Activated effector memory CD4-positive, alpha-beta T cell treated with anti-CD3 and anti-CD28 coated beads, Interleukin-2, amount 50 U/mL, for 16 hours (primary cell): ENCODE measurements at regions not wholly inside any gene's neighbourhood (a gene's known extent, or its start where the extent isn't known, plus 50 kb on each side); places are given as distances from the start of the nearest gene placed in this dataset.

Source experiments
- DNase-seq: peaks from one replicate; pipeline ENCODE4 v3.0.0-alpha.2; 2020

DNA sequence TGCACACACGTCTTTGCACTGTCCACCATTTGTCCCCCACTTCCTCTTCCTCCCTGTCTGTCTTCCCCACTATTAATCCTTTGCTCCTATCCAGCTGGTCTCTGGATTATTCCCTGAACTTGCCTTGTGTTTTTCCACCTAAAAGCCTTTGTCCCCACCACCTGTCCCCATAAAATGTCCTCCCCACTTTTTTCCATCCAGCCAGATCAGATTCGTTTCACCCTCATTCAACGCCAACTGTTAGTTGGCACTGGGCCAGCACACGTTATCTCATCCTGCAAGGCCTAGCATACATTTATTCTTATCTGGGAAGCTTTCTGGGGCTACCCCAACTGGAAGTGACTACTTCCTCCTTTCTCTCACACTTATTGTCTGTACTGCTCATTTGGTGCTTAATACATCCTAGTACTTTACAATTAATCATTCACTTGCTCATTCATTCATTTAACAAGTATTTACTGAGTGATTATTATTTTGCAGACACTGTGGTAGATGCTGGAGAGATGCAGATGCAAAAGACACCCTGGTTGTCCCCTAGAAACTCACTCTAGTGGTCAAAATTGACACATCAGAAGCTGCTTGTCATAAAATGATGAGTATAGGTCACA is 96.2 kb downstream of the RASSF10 start:
- no peak for DNase-seq

DNA sequence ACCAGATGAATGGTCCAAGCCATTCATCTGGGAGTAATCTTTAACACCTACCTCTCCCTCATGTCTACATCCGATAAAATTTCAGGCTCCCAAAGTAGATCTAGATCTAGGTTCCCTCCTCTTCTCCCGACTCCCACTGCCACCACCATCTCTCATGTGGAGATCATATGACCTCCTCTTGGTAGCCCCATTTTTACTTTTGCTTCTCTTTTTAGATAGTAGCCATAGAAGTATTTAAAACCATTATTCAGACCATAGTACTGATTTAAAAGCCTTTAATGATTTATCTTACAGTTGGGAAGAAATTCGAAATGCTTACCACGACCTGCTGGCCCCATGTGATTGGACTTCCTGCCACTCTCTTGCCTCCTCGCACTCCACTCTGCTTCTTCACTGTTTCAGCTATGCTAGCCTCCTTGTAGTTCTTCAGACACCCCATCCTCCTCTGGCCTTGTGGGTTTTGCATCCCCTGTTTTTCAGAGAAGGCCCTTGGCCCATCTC is 98.5 kb downstream of the RASSF10 start:
- DNase-seq: no peak

DNA sequence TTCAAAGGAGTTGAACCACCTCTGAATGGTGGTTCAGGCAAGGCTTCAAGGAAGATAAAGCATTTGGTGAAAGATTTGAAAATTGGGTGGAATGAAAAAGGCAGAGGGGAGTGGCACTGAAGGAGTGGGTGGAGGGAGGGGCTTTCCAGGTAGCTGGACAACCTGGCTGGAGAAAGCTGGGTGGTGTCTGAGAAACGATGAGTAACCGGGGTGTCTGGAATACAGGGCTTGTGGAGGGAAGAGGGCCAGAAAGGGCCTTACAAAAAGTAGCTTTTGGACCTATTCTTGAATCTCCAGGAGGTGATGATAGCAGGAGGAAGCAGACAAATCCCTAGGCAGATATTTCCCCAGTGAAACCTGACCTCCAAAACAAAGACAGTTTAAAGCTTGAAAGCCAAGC is 99.3 kb downstream of the RASSF10 start:
- DNase-seq: no peak

DNA sequence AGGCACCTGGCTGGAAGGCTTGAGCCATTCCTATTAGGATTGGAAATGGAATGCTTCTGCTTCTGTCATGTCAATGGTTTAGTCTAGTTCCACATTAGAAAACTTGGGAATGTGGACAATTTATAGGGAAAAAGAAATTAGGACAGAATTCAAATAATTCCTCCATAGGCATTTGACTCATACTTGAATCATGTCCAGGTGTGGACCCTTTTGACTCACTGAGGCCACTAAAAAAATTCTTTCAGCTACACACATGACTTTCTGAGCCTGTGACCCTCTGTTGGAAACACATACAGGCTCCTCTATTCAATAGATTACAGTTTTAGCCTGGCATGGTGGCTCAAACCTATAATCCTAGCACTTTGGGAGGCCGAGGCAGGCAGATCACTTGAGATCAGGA is 100.5 kb downstream of the RASSF10 start:
- no peak for DNase-seq

DNA sequence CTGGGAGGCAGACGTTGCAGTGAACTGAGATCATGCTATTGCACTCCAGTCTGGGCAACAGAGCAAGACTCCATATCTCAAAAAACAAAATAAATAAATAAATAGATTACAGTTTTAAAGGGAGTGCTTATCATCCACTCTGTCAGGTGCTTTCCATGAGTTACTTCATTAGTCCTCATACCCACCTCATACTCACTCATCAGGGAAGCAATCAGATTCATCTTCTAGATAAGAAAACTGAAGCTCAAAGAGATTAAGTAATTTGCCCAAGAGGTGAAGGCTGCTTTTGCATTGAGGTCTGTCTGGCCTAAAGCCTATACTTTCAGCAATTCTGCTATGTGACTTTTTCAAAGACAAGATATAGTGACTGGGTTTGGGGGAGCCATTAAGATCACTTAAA is 101.0 kb downstream of the RASSF10 start:
- no peak for DNase-seq

DNA sequence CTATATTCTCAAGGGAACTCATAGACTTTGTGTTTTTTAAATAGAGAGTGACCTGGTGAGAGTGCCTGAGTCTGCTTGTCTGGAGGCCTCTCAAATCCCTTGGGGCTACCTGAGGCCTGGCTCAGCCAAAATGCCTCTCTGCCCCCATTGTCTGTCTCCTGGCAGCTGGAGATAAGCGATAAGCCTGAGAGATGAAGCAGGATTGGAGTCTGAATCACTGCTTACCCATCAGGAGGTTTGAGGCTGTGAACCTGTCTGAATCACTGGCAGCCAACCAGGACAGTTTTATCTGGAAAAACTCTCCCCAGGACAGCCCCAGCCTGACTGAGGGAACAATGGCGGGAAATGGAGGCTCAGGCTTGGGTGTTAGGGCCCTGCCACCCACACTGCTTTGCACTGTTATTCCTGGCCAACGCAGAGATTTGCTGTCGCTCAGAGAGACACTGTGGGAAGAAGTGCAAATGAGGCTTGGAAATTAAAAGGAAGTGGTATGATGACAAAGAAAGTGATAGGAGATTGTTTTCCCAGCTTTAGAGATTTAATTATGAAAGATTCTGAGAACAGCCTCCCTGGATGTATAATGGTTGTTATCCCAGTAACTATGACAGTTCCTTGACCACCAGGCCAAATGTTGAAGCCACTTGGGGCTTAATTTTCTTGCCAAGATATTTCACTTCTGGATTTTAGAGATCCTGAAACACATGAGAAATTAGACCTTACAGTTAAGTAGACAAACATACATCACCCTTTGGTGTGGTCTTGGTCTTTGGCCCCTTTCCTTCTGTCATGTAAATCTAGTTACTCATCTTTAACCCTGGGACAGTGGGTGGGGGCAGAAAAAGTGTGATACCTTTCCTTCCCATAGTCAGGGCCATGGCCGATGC is 102.1 kb downstream of the RASSF10 start:
- DNase-seq: no peak

DNA sequence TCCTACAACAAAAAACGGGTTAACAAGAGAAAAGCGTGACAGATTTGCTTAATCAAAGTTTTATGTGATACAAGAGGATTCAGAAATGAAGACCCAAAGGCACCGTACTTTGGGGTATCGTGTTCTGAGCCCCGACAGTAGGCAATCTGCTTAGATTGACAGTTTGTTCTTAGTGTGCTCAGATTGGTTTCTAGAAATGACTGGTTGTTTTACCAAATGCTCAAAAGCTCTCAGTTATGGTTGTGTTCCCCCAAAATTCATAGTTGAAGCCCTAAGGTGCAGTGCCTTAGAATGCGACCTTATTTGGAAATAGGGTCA is 102.7 kb downstream of the RASSF10 start:
- DNase-seq: no peak

DNA sequence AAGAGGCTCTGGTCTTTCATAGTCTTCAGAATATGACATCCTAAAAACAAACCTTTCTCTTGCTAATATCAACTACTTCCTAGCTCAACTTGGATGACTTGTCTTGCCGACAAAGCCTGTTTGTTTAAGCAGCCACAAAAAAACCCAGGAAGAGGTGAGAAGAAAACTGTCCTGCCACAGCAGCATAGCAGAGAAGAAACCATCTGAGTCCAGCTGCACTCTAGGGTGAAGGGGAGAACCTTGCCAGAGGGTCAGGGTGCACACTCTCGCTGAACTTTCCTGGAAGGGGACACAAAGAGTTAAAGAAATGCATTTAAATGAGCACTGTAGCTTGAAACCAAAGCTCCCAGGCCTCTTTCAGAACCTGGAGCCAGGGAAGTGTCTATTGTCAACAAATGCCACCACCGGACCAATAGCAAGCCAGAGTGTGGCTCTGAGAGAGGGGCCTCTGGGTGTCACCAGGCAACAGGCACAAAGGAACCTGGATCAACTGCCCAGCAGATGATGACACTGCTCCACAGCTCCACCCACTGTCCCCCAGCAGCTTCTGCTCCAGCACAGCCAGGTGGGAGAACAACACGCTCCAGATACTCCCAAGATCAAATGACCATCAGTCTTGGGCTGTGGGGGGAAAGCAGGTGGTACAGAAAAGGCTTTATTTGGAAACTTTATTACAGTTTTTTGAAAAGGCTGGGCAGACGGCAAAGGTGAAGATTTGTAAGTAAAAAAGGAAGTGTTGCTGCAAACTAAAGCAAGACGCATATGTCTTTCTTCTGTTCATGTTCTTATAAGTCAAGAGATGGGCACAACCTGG is 105.7 kb downstream of the RASSF10 start:
- no peak for DNase-seq

DNA sequence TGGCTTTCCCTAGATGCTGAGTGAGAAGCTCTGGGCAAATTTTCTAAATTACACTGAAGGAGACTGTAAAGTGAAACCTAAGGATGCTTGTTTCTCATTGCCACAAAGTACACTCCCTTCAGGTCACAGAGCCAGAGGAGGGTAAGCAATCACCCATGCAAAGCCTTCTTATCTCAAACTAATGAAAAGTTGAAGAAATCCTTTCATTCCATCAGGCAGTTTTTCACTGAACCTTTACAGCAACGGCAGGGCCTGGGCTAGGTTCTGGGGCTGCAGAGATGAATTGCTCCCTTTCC is 106.2 kb downstream of the RASSF10 start:
- no peak for DNase-seq

DNA sequence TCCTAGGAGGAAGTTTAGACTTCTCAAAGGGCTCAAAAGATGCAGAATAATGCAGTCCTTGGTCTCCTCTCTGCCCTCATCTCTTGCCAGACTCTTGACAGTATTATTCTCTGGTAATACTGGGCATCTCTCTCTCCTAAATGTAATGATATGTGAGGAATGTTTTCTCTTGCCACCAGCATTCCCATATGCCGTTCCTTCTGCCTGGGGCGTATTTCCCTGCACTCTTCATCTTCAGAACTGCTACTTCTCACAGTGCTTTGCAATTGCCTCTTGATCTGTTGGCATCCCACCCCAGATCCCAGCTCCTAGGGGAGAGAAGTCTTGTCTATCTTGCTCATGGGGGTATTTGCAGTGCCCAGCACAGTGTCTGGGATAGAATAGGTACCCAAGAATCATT is 107.4 kb downstream of the RASSF10 start:
- no peak for DNase-seq

DNA sequence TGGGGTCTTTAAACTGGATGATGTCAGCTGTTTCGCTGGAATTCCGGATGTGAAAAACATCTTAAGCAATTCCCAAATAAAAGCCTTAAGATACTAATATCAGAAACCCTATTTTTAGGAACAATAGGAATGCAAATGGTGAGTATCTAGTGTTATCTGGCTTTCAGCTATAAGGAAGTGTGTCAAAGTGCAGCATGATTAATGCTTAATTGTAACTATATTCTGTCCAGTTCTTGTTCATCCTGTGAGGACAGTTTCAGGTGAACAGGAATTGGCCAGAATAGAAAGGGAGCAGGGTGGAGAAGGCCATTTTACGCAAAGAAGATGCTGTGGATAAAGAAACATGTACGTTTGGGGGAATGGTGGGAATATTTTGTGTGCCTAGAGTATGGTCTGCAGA is 108.2 kb downstream of the RASSF10 start:
- DNase-seq: no peak

DNA sequence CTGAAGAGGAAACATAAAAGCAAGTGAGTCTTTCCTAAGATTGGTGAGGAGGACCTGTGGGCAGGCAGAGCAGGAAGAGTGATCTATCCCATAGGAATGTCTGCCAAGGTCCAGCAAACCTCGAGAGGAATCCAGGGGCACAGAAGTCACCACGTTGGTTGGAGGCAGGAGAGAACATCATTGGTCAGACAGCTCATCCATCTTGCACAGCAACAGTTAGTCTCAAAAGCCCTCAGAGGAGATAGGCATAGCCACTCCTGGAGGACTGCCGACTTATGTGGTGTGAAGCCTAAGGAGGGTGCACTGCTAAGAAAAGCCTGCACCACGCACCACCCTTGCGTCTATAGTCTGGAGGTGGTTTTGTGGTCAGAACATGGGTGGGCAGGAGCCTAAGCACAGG is 109.1 kb downstream of the RASSF10 start:
- no peak for DNase-seq

DNA sequence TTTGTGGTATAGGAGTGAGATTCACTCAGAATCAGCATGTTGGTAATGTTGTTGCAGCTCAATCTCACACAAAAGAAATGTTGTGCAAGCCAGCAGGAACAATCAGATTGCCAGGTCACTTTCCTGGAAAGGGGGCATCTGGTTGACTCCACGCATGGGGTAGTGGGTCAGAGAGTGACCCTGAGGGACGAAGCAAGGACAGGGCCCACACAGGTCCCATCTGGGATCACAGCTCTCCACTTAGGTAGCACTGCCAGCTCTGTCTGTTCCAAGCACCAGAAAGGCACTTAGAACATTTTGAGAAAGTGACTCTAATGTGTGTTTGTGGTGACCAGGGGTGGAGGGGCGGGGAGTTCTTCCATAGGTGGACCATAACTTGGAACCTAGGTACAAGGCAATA is 109.5 kb downstream of the RASSF10 start:
- no peak for DNase-seq

DNA sequence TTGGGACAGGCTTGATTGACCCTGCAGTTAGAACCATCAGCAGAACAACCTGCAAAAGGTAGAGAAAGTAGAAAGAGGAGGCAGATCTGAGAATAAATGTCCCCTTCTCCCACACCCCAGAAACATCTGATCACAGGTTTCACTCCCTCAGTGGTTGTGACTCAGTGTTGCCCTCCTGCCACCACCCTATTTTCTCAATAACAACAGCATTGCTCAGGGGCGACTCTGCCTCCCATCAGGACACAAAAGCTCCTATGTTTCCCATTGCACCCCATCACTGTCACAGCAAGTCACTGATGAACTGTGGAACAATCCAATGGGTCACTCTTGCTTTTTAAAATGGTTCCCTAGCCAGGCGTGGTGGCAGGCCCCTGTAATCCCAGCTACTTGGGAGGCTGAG is 110.2 kb downstream of the RASSF10 start:
- DNase-seq: no peak

DNA sequence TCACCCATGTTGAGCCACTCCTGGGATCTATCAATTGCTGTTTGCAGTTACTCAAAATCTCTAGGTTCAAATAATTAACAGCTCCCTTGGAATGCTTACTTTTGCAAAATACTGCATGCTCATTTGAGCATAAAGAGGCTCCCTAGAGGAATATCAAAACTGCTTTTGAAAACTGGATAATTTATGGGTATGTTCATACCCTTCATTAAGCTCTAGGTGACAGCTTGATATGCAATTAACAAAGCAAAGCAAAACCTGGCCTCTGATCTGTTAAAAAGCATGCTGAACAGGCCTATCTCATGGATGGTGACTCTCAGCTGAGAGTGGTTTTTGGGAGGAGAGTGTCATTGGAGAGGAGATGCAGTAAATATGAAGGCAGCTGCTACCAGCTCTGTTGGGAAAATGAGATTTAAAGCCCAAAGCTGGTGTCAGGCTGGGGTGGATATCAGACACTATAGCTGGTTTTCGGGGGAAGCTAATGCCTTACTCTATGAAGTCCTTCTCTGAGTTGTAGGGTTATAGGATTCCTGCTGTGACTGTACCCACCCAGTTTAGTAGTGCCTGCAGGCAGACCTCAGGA is 110.9 kb downstream of the RASSF10 start:
- no peak for DNase-seq

DNA sequence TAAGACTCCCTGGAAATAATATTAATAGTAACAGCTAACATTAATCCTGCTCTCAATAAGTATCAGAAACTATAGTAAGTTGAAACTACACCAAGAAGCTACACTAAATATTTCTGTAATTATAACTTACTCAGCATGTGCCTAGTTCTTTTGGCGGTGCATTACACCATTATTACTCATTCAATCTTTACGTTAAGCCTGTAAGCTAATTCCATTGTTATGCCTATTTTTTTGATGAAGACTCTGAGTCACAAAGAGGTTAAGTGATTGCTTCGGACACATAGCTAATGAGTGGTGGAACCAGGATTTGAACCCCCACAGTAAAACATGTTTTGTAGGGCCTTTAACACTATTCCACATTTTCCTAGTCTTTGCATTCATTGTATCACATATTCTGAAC is 111.6 kb downstream of the RASSF10 start:
- no peak for DNase-seq

DNA sequence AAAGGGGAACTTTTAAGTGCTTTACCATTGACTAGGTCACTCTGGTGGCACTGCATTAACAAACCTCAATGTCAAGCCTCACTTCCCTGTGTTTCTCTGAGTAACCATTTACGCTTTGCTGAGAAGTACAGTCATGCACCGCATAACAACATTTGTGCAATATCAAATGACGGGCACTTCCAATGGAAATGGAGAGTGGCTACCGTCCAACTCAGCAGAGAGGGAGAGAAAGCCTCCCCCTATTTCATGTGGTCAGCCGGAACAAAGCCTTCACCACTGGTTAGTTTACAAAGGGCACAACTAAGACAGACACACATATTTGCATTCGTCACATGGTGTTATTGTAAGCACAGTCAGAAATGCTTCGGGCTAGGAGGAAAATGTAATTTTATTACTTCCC is 117.3 kb downstream of the RASSF10 start:
- no peak for DNase-seq

DNA sequence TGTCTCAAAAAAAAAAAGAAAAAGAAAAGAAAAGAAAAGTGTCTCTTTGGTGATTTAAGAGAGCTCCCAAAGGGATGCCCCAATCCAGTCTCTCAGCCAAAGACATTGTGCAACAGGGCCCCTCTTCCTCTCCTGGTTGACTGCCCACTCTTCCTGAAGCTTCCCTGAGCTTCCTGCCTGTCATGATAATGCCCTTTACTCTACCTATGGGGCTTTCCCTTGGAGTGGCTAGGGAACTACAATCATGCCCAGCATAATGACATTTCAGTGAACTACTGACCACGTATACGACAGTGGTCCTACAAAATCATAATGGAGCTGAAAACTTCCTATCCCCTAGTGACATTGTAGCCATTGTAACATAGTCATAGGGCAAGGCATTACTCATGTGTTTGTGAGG is 118.0 kb downstream of the RASSF10 start:
- DNase-seq: no peak

DNA sequence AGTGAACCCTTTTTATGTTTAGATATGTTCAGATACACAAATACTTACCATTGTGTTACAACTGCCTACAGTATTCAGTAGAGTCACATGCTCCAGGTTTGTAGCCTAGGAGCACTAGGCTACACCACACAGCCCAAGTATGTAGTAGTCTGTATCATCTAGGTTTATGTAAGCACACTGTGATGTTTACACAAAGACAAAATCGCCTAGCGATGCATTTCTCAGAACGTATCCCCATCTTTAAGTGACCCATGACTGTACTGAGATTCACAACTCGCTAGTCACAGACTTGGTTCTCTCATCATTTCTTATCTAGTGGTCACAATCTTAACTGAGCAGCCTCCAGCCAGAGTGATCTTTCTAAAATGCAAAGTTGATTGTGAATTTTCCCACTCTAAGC is 119.2 kb downstream of the RASSF10 start:
- DNase-seq: no peak

DNA sequence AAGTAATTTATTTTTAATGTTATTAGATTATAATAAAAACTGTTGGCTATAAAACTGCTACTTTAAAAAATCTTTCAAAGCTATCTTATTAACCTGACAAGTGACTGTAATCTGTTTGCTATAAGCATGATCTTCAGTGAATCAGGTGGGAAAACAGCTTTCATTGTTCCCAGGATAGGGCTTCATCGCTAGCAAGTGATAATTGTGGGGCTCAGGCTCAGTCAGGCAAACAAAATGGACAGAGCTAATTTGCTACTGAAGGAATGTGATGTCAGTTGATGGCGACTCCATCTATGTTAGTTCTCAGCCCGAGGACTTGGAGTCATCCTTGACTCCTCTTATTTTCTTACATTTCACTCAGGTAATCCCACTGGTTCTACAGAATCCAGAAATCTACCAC is 125.0 kb downstream of the RASSF10 start:
- no peak for DNase-seq

DNA sequence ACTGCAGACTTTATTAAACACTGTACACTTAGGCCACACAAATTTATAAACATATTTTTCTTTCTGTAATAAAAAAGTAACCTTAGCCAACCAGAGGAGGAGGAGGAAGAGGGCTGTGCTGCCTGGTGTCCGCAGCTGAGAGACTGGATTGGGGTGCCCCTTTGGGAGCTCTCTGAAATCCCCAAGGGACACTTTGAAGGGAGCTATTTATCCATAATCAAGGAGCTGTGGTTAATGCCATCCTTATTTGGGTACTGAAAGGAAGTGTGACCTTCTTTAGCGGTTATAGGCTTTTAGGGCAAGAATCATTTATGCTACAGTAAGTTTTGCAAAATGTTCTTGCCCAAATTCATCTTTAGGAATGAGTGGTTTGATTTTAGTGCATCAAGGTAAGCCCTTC is 125.8 kb downstream of the RASSF10 start:
- no peak for DNase-seq

DNA sequence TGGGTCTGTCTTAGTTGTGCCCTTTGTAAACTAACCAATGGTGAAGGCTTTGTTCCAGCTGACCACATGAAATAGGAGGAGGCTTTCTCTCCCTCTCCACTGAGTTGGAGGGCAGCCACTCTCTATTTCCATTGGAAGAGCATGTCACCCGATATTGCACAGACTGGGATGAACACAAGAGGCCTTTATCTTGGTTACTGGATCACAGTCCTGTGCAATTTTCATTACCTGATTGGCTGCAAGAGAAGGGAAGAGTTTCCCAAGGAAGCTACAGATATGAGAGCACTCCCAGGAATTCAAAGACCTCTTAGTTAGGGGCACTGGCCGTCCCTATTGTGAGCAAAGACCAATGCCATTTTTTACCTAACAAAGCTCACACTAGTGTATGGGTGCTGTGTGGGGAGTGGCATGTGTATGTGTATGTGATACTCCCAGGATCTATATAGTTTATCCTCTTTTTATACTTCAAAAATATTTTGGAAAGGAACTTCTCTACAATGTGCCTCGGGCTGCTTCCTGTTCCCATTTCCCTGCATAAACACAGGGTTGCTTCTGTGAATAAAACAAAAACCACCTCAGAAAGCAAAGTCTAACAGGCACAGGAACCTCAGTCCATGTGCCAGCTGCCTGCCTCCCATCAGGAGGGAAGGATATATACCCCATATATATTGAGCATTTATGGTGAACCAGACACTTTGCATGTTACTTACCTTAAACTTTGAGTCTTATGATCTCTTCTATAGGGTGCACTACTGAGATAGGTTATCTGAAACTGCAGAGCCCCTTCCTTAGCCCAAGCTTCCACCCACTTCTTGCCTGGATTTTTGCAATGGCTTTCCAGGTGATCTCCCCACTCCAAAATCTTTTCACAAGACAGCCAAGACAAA is 126.5 kb downstream of the RASSF10 start:
- no peak for DNase-seq

DNA sequence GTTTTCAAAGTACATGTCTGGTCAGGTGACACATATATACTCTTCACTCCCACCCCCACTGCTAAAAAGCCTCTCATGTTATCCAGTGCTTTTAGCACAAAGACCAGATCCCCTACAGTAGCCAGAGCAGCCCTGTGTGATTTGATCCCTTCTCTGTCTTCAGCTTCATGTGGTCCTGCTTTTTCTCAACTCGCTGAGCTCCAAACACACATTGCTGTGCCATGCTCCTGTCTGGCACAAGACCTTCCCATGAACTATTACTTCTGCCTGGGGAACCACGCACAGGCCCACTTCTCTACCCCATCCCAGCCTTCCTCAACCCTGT is 127.1 kb downstream of the RASSF10 start:
- DNase-seq: no peak
